HG02943 (cell line): ENCODE measurements at regions not wholly inside any gene's neighbourhood (a gene's known extent, or its start where the extent isn't known, plus 50 kb on each side); places are given as distances from the start of the nearest gene placed in this dataset.
"Not testable (repeated sequence)": the region's sequence is repeated elsewhere in the genome, so short reads cannot be mapped to it uniquely, and the experiment has no call there.

Experiments
- ATAC-seq: cut with Tn5 transposase; IDR thresholded peaks from one replicate; pipeline ENCODE4 v1.9.1; 2021; ENCODE audit warnings: mild to moderate bottlenecking, low read depth, moderate library complexity; ENCODE audit not compliant: unreplicated experiment

- ATAC-seq: no peak
Measured at GRCh38 chr6:163889904-163890514, 475.5 kb downstream of the QKI start.

DNA sequence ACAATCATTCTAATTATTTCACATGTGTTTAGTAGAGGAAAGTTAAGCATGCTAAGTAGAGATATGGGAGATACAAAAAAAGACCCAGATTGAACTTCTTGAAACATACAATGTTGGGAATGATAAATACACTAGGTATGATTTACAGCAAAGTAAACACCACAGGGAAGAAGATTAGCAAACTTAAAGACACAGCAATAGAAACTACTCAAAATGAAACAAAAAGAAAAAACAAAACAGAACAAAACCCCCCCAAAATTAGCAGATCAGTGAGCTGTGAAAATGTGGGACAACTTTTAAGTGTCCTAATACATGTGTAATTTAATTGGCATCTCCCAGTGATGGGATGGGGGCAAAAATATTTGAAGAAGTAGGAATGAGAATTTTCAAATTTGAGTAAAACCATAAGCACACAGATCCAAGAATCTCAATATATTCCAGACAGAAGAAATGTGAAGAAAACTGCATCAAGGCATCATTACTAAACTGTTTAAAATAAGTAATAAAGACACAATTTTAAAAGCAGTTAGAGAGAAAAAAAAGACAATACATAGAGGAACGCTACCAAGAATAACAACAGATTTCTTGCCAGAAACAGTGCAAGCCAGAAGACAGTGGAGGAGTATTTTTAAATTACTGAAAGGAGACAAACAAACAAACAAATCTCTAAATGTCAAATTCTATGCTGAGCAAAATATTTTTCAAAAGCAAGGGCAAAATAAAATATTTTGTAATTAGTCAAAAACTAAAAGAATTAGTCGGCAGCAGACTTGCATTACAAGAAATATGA is 473.7 kb downstream of the QKI start:
- ATAC-seq: no peak

DNA sequence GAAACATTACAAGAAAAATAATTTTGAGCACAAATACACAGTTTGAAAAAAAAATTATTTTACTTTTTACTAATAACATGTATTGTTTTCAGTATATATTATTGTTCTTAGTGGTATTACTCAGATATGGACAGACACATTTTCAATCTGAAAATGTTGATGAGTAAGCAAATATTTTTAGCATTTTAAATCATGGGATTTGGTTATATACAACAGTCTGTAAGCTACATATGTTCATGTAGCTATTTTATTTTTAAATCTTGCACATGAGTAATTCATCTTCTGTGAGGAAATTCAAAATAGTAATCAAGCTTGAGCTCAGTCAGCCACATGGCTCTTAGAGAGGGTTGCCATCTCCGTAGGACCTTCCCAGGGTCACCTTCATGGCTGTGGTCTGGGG is 471.9 kb downstream of the QKI start:
- ATAC-seq: no peak

DNA sequence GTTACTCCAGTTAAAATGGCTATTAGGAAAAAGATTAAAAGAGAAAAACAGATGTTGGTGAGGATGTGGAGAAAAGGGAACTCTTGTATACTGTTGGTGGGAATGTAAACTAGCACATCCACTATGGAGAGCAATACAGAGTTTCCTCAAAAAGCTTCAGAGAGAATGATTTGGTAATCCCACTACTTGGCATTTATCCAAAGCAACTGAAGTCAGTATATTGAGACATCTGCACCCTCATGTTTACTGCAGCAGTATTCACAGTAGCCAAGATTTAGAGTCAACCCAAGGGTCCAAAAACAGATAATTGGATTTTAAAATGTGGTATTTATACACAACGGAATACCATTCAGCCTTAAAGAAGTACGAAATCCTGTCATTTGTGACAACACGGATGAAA is 469.5 kb downstream of the QKI start:
- no peak for ATAC-seq

- ATAC-seq: no peak
Measured at GRCh38 chr6:163878698-163879097, 464.2 kb downstream of the QKI start.

DNA sequence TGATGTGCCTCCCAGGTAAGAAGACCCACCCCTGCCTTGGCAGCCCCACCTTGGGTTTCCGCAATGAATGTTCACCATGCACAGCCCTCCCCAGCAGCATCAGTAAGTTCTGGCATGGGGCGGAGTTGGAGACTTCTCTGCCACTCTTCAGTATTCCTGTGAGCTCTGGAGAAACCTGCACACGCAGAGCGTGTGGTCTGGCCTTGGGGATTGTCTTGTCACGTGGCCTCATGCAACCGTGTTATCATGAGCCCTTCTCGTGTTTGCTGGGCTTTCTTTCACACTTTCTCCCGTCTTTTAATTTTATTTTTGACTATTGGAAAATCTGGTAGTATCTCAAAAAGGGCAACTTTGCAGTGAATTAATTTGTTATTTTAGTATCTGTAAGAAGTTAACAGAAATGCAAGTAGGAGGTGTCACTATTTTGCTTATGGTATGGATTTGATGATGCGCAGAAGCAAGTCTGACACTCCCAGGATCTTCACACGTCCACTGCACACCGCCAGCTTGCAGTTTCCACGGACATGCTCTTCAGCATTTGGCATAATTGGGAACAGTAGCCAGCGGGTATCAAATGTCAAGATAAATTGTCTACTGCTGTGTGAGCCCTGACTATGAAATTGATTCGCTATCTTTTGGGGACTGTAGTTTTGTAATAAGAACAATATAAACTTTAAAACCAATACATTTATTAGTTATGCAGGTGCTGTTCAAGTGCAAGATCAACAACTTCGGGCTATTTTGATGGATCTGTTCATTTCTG is 463.5 kb downstream of the QKI start:
- no peak for ATAC-seq

DNA sequence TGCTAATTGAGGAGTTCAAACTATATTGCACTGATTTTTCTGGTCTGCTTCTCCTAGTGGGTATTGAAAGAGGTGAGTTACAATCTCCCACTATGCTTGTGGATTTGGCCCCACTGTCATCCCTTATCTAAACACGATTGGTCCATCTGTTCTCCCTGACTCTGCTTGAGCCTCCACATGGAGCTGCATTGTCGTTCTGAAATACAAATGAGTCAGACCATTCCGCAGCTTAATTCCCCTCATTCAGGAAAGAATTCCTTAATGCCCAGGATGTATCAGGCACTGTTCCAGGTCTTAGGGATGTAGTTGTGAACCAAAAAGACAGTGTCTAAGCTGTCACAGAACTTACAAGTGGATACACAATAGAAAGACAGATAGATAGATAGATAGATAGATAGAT is 461.9 kb downstream of the QKI start:
- ATAC-seq: no peak

DNA sequence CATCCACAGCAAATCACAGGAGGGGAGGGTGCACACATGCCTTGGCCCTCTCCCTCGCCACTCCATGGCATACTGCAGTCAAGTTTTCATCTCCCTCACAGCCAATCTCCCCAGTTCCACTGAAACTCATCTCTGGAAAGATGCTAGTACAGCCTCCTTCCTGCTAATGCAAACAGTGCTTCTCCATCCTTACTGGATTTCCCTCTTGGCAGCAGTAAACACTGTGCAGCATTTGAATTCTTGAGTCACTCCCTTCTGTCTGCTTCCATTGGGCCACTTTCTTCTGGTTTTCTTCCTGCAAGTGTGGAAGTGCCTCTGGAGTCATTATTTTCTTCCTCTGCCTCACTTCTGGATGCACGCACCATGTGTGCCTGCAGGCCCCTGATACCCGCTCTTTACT is 460.3 kb downstream of the QKI start:
- no peak for ATAC-seq

DNA sequence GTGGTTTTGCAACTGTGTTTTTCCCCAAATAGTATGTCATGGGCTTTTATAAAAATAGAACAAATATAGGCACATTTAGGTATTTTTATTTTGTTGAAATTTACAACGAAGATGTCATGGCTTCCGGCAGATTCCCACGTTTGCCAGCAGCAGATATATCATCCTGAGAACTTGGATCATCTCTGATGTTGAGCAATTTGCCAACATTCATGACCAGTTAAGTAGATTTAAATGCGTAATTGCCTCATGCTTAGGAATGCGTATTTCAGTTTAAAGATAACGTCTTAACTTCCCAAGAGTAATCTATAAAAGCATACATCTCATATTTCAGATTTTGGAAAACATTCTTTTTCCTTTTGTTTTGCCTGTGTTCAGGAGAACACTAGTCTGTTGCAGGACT is 457.8 kb downstream of the QKI start:
- ATAC-seq: no peak

DNA sequence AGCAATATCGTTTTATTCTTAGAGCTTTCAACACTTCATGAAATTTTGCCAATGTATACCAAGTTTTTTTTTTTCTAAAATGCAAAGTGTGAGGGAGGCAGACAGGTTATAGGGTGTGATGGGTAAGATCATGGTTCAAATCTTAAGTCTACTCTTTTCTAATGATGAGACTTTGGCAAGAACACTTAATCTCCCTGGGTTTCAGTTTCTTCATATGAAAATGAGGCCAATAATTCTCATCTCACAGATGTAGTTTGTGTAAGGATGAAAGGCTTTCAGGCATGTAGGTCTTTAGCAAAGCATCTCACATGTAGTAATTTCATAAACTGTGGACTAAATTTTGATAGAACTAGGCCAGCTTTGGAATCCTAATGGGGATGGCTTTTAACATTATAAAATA is 457.1 kb downstream of the QKI start:
- no peak for ATAC-seq

GRCh38 chr6:163867518-163868292 is 453.2 kb downstream of the QKI start:
- no peak for ATAC-seq

- ATAC-seq: no peak
Measured at GRCh38 chr6:163866192-163866591, 451.7 kb downstream of the QKI start.

GRCh38 chr6:163863565-163863964 is 449.0 kb downstream of the QKI start:
- ATAC-seq: no peak

- no peak for ATAC-seq
Measured at GRCh38 chr6:163862701-163863100, 448.2 kb downstream of the QKI start.

DNA sequence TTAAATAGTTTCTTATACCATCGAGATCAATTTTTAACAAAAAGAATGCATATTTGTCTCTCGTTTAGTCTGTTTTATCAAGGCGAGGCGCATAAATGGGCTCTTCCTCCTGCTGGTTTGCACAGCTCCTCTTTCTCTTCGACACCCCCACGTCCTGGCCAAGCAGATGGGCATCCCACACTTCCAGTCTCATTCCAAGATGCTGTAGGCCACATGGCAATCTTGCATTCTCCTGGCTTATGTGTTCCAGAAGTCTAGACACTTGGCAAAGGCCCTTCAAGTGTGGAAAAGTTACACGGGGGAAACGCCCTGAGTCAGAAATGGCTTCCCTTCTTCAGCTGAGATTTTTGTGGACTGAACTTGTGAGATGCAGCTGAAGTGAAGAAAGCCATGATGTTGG is 447.1 kb downstream of the QKI start:
- ATAC-seq: no peak

- ATAC-seq: no peak
Measured at GRCh38 chr6:163860287-163861081, 446.0 kb downstream of the QKI start.

DNA sequence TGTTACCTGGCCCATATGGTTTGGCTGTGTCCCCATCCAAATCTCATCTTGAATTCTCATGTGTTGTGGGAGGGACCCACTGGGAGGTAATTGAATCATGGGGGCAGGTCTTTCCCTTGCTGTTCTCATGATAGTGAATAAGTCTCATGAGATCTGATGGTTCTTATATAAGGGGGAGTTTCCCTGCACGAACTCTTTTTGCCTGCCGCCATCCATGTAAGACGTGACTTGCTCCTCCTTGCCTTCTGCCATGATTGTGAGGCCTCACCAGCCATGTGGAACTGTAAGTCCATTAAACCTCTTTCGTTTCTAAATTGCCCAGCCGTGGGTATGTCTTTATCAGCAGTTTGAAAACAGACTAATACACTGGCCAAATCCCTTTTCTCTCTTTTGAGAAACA is 444.4 kb downstream of the QKI start:
- ATAC-seq: not testable (repeated sequence)

- no peak for ATAC-seq
Measured at GRCh38 chr6:163857421-163857820, 442.9 kb downstream of the QKI start.

GRCh38 chr6:163850874-163851273 is 436.4 kb downstream of the QKI start:
- ATAC-seq: no peak

DNA sequence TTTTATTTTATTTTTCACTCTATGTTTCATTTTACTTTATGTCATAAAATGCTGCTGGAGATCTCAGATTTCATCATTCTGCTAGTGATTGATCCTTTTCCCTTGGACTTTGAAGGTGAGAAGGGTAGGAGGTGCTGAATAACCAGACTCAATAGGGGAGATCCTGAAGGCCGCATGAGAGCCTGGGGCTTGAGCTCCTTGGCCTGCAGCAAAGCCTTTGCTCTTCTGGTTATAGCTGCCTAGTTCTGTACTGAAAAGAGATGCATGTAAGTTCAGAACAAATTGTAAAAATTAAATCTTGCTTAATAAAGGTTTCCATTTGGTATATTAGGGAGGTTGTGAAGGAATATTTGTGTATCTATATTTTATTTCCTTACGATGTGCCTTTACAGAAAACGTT is 430.2 kb downstream of the QKI start:
- ATAC-seq: no peak
